ENCODE measurements at regions not wholly inside any gene's neighbourhood (a gene's known extent, or its start where the extent isn't known, plus 50 kb on each side); places are given as distances from the start of the nearest gene placed in this dataset.

GRCh38 chr15:79208179-79208578, 74.3 kb upstream of the ANKRD34C start:
- TF ChIP-seq POLR2AphosphoS5 (IDR thresholded peaks at IDR 0.05) (no peak), POLR2A (IDR thresholded peaks at IDR 0.05; ENCODE audit: low read depth) (no peak), CTCF (IDR thresholded peaks at IDR 0.05) (no peak), EP300 (IDR thresholded peaks at IDR 0.05) (no peak)

All from esophagus muscularis mucosa (tissue), 4 donors.